Peyer's patch (tissue), 4 donors: ENCODE measurements at regions not wholly inside any gene's neighbourhood (a gene's known extent, or its start where the extent isn't known, plus 50 kb on each side); places are given as distances from the start of the nearest gene placed in this dataset.

Experiments used
- DNase-seq, 3 donors: peaks; one replicate each; pipeline ENCODE4 v3.0.0-alpha.2; 2017 to 2019
- H3K27ac ChIP-seq, 4 donors: fragments of 200-600 bp; sonication (generic); one replicate each; pipeline ENCODE4 v1.5.1; 2016 to 2019
- H3K27me3 ChIP-seq, 2 donors: fragments of 200-600 bp; sonication (generic); one replicate each; pipeline ENCODE4 v1.5.1; 2019
- H3K36me3 ChIP-seq, 3 donors: fragments of 200-600 bp; sonication (generic); one replicate each; pipeline ENCODE4 v1.5.1; 2016 to 2019
- H3K4me1 ChIP-seq, 4 donors: fragments of 200-600 bp; sonication (generic); one replicate each; pipeline ENCODE4 v1.5.1; 2016 to 2019
- H3K4me3 ChIP-seq, 4 donors: fragments of 200-600 bp; sonication (generic); 1 replicate in 3 of 4; 2 replicates in 1 of 4; pipeline ENCODE4 v1.5.1; 2016 to 2019; ENCODE audit warnings: mild to moderate bottlenecking in 1 of 4
- H3K9me3 ChIP-seq, 4 donors: fragments of 200-600 bp; sonication (generic); one replicate each; pipeline ENCODE4 v1.5.1; 2016 to 2019; ENCODE audit warnings: mild to moderate bottlenecking in 1 of 4
- CTCF ChIP-seq, 6 experiments: fragments of 450-650 bp in 4 of 6; fragments of 200-600 bp in 2 of 6; sonication (generic) in 1 of 6; IDR thresholded peaks; one replicate each; pipeline ENCODE4 v1.5.1; 2017 to 2019; ENCODE audit warnings: antibody characterized with exemption in 6 of 6, mild to moderate bottlenecking in 3 of 6, moderate library complexity in 1 of 6
- POLR2A ChIP-seq, 2 donors: fragments of 450-650 bp; IDR thresholded peaks; one replicate each; pipeline ENCODE4 v1.5.1; 2017; ENCODE audit warnings: antibody characterized with exemption in 2 of 2, mild to moderate bottlenecking in 2 of 2, moderate library complexity in 2 of 2

GRCh38 chr10:109187677-109188076, 735.6 kb downstream of the XPNPEP1 start:
- DNase-seq = no peak
- peaks cover 0 to 5% (median 0%) of the 10 kb centered on the region in 4 donors for H3K9me3 ChIP-seq
- H3K36me3 ChIP-seq = no peaks in the 10 kb centered on the region

GRCh38 chr10:109183366-109183765, 739.9 kb downstream of the XPNPEP1 start:
- no peak for DNase-seq
- H3K27ac ChIP-seq = no peak overlapping the region
- peaks cover 0 to 5% (median 0%) of the 10 kb centered on the region in 4 donors for H3K9me3 ChIP-seq
- H3K27me3 ChIP-seq = no peaks in the 10 kb centered on the region
- H3K4me1 ChIP-seq = no peaks in the 10 kb centered on the region
- no peaks in the 10 kb centered on the region for H3K36me3 ChIP-seq
- H3K4me3 ChIP-seq = no peak overlapping the region
- TF ChIP-seq CTCF (IDR thresholded peaks at IDR 0.05) = no peak
- no peak for TF ChIP-seq POLR2A (IDR thresholded peaks at IDR 0.05)

More at GRCh38 chr10:109187677-109188076, 735.6 kb downstream of the XPNPEP1 start:
- Histone ChIP-seq H3K4me3 (no peak overlapping the region), H3K4me1 (no peaks in the 10 kb centered on the region), H3K27ac (no peak overlapping the region), H3K27me3 (no peaks in the 10 kb centered on the region)
- no peak for TF ChIP-seq CTCF (IDR thresholded peaks at IDR 0.05)
- TF ChIP-seq POLR2A (IDR thresholded peaks at IDR 0.05) = no peak

- no peak for DNase-seq
- no peaks in the 10 kb centered on the region for H3K36me3 ChIP-seq
- no peaks in the 10 kb centered on the region for H3K27me3 ChIP-seq
- no peak for TF ChIP-seq CTCF (IDR thresholded peaks at IDR 0.05)
- no peak for TF ChIP-seq POLR2A (IDR thresholded peaks at IDR 0.05)
- H3K27ac ChIP-seq = no peak overlapping the region
- H3K4me3 ChIP-seq = no peak overlapping the region
- no peaks in the 10 kb centered on the region for H3K4me1 ChIP-seq
- no peaks in the 10 kb centered on the region for H3K9me3 ChIP-seq
These were observed 744.7 kb downstream of the XPNPEP1 start for GRCh38 chr10:109178591-109178990.

GRCh38 chr10:109174526-109174925, 748.8 kb downstream of the XPNPEP1 start:
- H3K27me3 ChIP-seq = no peaks in the 10 kb centered on the region
- TF ChIP-seq POLR2A (IDR thresholded peaks at IDR 0.05) (no peak), CTCF (IDR thresholded peaks at IDR 0.05) (no peak)
- no peak for DNase-seq

GRCh38 chr10:109173937-109174336, 749.4 kb downstream of the XPNPEP1 start:
- DNase-seq = no peak
- no peak for TF ChIP-seq CTCF (IDR thresholded peaks at IDR 0.05)
- no peak for TF ChIP-seq POLR2A (IDR thresholded peaks at IDR 0.05)

More at GRCh38 chr10:109174526-109174925, 748.8 kb downstream of the XPNPEP1 start:
- Histone ChIP-seq H3K36me3 (no peaks in the 10 kb centered on the region), H3K4me1 (no peaks in the 10 kb centered on the region), H3K9me3 (no peaks in the 10 kb centered on the region), H3K27ac (no peak overlapping the region), H3K4me3 (no peak overlapping the region)

GRCh38 chr10:109173121-109173520, 750.2 kb downstream of the XPNPEP1 start:
- TF ChIP-seq CTCF (IDR thresholded peaks at IDR 0.05) = no peak
- no peak for TF ChIP-seq POLR2A (IDR thresholded peaks at IDR 0.05)
- no peak overlapping the region for H3K27ac ChIP-seq
- no peaks in the 10 kb centered on the region for H3K27me3 ChIP-seq
- H3K4me3 ChIP-seq = no peak overlapping the region
- no peaks in the 10 kb centered on the region for H3K36me3 ChIP-seq
- no peaks in the 10 kb centered on the region for H3K4me1 ChIP-seq
- no peak for DNase-seq
- H3K9me3 ChIP-seq = no peaks in the 10 kb centered on the region

More at GRCh38 chr10:109173937-109174336, 749.4 kb downstream of the XPNPEP1 start:
- Histone ChIP-seq H3K27me3 (no peaks in the 10 kb centered on the region), H3K9me3 (no peaks in the 10 kb centered on the region), H3K4me3 (no peak overlapping the region), H3K27ac (no peak overlapping the region), H3K36me3 (no peaks in the 10 kb centered on the region), H3K4me1 (no peaks in the 10 kb centered on the region)
